NCI-H146 treated with DMSO at 0.1 percent for 48 hours (cell line): ENCODE measurements at regions not wholly inside any gene's neighbourhood (a gene's known extent, or its start where the extent isn't known, plus 50 kb on each side); places are given as distances from the start of the nearest gene placed in this dataset.
"Not testable (repeated sequence)": the region's sequence is repeated elsewhere in the genome, so short reads cannot be mapped to it uniquely, and the experiment has no call there.

ENCODE experiments used
- DNase-seq: peaks from one replicate; lab custom pipeline; 2025; ENCODE audit not compliant: unreplicated experiment; lab: John Stamatoyannopoulos, UW

- no peak for DNase-seq
Observed at GRCh38 chr11:31959716-31960115, 131.2 kb upstream of the RCN1 start.

- no peak for DNase-seq
Observed at GRCh38 chr11:31958076-31958735, 132.7 kb upstream of the RCN1 start.

GRCh38 chr11:31957674-31958073 lies 133.2 kb upstream of the RCN1 start:
- DNase-seq: no peak

GRCh38 chr11:31956310-31956709 lies 134.6 kb upstream of the RCN1 start:
- DNase-seq: no peak

- DNase-seq: no peak
Observed at GRCh38 chr11:31955838-31956237, 135.0 kb upstream of the RCN1 start.

- DNase-seq: no peak
Observed at GRCh38 chr11:31953803-31954327, 137.0 kb upstream of the RCN1 start.

GRCh38 chr11:31949733-31950200 lies 138.6 kb upstream of the PAX6 start:
- not testable (repeated sequence) for DNase-seq

GRCh38 chr11:31947051-31947450 lies 135.9 kb upstream of the PAX6 start:
- DNase-seq: no peak

- DNase-seq: no peak
Observed at GRCh38 chr11:31943056-31943780, 132.1 kb upstream of the PAX6 start.

- no peak for DNase-seq
Observed at GRCh38 chr11:31940371-31941037, 129.4 kb upstream of the PAX6 start.

- DNase-seq: no peak
Observed at GRCh38 chr11:31939004-31939403, 127.9 kb upstream of the PAX6 start.

- no peak for DNase-seq
Observed at GRCh38 chr11:31936312-31936711, 125.2 kb upstream of the PAX6 start.

- DNase-seq: no peak
Observed at GRCh38 chr11:31932879-31933278, 121.8 kb upstream of the PAX6 start.

GRCh38 chr11:31927982-31928381 lies 116.9 kb upstream of the PAX6 start:
- no peak for DNase-seq

GRCh38 chr11:31926816-31927528 lies 115.8 kb upstream of the PAX6 start:
- no peak for DNase-seq

GRCh38 chr11:31926106-31926505 lies 115.0 kb upstream of the PAX6 start:
- no peak for DNase-seq

- DNase-seq: no peak
Observed at GRCh38 chr11:31922450-31922849, 111.3 kb upstream of the PAX6 start.

GRCh38 chr11:31921081-31921480 lies 110.0 kb upstream of the PAX6 start:
- DNase-seq: no peak

- DNase-seq: no peak
Observed at GRCh38 chr11:31919175-31919574, 108.1 kb upstream of the PAX6 start.

- no peak for DNase-seq
Observed at GRCh38 chr11:31915867-31916266, 104.7 kb upstream of the PAX6 start.

- DNase-seq: no peak
Observed at GRCh38 chr11:31913985-31914384, 102.9 kb upstream of the PAX6 start.
